ENCODE measurements at regions not wholly inside any gene's neighbourhood (a gene's known extent, or its start where the extent isn't known, plus 50 kb on each side); places are given as distances from the start of the nearest gene placed in this dataset.

GRCh38 chr1:93798291-93798690 lies 80.7 kb downstream of the DNTTIP2 start:
- TF ChIP-seq CTCF (IDR thresholded peaks at IDR 0.05) (no peak), POLR2AphosphoS5 (IDR thresholded peaks at IDR 0.05) (no peak)

Measured in sigmoid colon (tissue), 4 donors.